Activated T-cell treated with anti-CD3 and anti-CD28 coated beads, Interleukin-2, amount 50 U/mL, for 4 hours (primary cell): ENCODE measurements at regions not wholly inside any gene's neighbourhood (a gene's known extent, or its start where the extent isn't known, plus 50 kb on each side); places are given as distances from the start of the nearest gene placed in this dataset.

Source experiments
- ATAC-seq, 2 donors: fragments of 200-7000 bp; cut with Tn5 transposase; one replicate each; pipeline ENCODE4 v1.10.0; 2021
- DNase-seq: peaks from one replicate; pipeline ENCODE4 v3.0.0-alpha.2; 2020
- H3K27me3 Mint-ChIP-seq: one replicate; pipeline ENCODE4 v1.8.0; 2021; ENCODE audit warnings: low read depth, mixed read lengths
- H3K36me3 Mint-ChIP-seq: one replicate; pipeline ENCODE4 v1.8.0; 2022; ENCODE audit warnings: mixed read lengths; ENCODE audit not compliant: insufficient read depth
- H3K4me1 Mint-ChIP-seq: one replicate; pipeline ENCODE4 v1.8.0; 2021; ENCODE audit warnings: low read depth, mixed read lengths
- H3K4me3 Mint-ChIP-seq: one replicate; pipeline ENCODE4 v1.8.0; 2021; ENCODE audit warnings: mild to moderate bottlenecking, moderate library complexity, mixed read lengths
- H3K9me3 Mint-ChIP-seq: one replicate; pipeline ENCODE4 v1.8.0; 2021; ENCODE audit warnings: mixed read lengths

DNA sequence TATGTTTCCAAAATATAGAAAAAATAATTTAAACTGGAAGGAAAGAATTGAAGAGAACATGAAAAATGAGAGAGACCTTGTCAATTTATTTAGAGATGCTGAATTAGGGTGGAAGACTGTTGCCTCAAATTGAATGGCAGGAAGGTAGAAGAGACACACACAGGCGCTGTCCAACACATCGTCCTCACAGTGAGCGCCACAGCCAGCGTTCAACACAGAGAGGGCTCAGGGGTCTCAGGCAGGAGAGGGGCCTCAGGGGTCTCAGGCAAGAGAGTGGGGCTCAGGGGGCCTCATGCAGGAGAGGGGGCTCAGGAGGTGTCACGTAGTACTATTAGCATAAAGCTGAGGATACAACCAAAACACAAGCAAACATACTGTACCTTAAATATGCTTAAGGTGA, 65.7 kb downstream of the TMEM18 start:
- no peaks in the 10 kb centered on the region for H3K4me1 Mint-ChIP-seq
- H3K4me3 Mint-ChIP-seq, result no peak overlapping the region
- DNase-seq, result no peak
- no peaks in the 10 kb centered on the region for H3K36me3 Mint-ChIP-seq
- H3K27me3 Mint-ChIP-seq, result peaks cover 9% of the 10 kb centered on the region
- ATAC-seq, result no peak
- no peaks in the 10 kb centered on the region for H3K9me3 Mint-ChIP-seq

DNA sequence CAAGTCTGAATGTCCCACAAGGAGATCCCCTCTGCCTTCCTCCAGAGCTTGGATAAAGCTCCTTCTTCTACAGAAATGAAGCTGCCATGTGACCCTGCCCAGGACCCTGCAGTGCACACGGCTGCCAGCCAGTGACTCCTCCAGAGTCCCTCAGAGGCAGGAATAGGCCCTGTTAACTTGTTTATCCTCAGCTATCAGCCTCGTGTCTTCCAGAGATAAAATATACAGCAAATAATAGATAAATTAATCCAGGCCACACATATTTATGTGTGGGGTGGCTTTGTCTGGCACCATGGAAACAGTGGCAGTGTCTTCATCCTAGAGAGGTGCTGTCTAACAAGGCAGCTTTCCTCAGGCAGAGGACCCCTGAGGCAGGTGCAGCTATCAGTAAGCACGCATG, 66.7 kb downstream of the TMEM18 start:
- no peaks in the 10 kb centered on the region for H3K9me3 Mint-ChIP-seq
- DNase-seq, result no peak
- H3K4me3 Mint-ChIP-seq, result no peak overlapping the region
- no peaks in the 10 kb centered on the region for H3K4me1 Mint-ChIP-seq
- H3K27me3 Mint-ChIP-seq, result peaks cover 6% of the 10 kb centered on the region
- H3K36me3 Mint-ChIP-seq, result no peaks in the 10 kb centered on the region
- ATAC-seq, result no peak

DNA sequence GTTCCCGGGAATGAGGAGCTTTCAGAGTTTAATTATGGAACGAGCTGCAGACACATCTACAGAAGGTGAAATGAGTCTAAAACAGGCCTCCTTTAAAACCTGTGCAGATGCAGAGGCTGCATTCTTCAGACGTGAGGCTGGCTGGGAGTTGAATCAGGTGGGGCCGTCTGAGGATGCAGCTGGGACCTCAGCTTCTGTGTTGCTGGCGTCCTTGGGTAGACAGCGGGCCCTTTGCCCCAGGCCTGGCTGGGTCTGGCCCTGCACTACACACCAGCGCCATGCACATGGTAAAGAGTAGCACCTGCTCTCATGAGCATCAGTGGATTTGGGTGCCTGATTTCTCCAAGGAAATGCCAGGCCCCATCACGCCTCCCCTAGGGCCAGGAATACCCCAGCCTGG, 67.3 kb downstream of the TMEM18 start:
- no peaks in the 10 kb centered on the region for H3K4me1 Mint-ChIP-seq
- ATAC-seq (no peak), DNase-seq (no peak)
- H3K27me3 Mint-ChIP-seq, result peaks cover 6% of the 10 kb centered on the region
- H3K4me3 Mint-ChIP-seq, result no peak overlapping the region
- H3K36me3 Mint-ChIP-seq, result no peaks in the 10 kb centered on the region
- H3K9me3 Mint-ChIP-seq, result no peaks in the 10 kb centered on the region

- Mint-ChIP-seq H3K4me3 (no peak overlapping the region), H3K27me3 (peaks cover 6% of the 10 kb centered on the region), H3K9me3 (no peaks in the 10 kb centered on the region), H3K4me1 (no peaks in the 10 kb centered on the region), H3K36me3 (no peaks in the 10 kb centered on the region)
- DNase-seq (no peak), ATAC-seq (no peak)
Measured at GRCh38 chr2:609449-609848, 67.8 kb downstream of the TMEM18 start.

- ATAC-seq, result no peak
- Mint-ChIP-seq H3K36me3 (no peaks in the 10 kb centered on the region), H3K9me3 (no peaks in the 10 kb centered on the region), H3K4me1 (no peaks in the 10 kb centered on the region), H3K4me3 (no peak overlapping the region), H3K27me3 (peaks cover 3% of the 10 kb centered on the region)
- DNase-seq, result no peak
Measured at GRCh38 chr2:608711-609110, 68.5 kb downstream of the TMEM18 start.

GRCh38 chr2:608297-608696, 68.9 kb downstream of the TMEM18 start:
- no peaks in the 10 kb centered on the region for H3K36me3 Mint-ChIP-seq
- DNase-seq (no peak), ATAC-seq (no peak)
- no peaks in the 10 kb centered on the region for H3K9me3 Mint-ChIP-seq
- no peaks in the 10 kb centered on the region for H3K4me1 Mint-ChIP-seq
- no peak overlapping the region for H3K4me3 Mint-ChIP-seq
- H3K27me3 Mint-ChIP-seq, result peaks cover 3% of the 10 kb centered on the region

DNA sequence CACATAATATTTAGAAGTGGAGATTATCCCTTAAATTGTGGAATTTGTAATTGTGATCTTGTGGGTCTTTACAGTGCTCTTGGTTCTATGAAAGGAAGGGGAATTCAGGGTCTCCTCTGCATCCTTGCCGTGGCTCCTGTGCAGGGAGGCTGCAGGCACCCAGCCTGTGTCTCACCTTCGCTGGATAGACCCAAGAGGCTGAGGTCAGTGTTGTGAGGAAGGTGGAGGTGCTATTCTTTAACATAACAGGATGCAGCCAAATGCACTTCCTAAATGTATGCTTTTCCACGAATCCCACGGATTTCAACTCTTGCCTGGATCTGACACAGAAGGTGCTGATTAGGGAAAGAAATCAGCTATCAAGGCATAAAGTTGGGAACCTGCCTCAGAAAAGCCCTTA, 69.5 kb downstream of the TMEM18 start:
- Mint-ChIP-seq H3K9me3 (no peaks in the 10 kb centered on the region), H3K4me3 (no peak overlapping the region), H3K36me3 (no peaks in the 10 kb centered on the region), H3K27me3 (peaks cover 3% of the 10 kb centered on the region), H3K4me1 (no peaks in the 10 kb centered on the region)
- ATAC-seq (no peak), DNase-seq (no peak)

- no peaks in the 10 kb centered on the region for H3K4me1 Mint-ChIP-seq
- DNase-seq, result no peak
- ATAC-seq, result no peak
Measured at GRCh38 chr2:607172-607571, 70.0 kb downstream of the TMEM18 start.

DNA sequence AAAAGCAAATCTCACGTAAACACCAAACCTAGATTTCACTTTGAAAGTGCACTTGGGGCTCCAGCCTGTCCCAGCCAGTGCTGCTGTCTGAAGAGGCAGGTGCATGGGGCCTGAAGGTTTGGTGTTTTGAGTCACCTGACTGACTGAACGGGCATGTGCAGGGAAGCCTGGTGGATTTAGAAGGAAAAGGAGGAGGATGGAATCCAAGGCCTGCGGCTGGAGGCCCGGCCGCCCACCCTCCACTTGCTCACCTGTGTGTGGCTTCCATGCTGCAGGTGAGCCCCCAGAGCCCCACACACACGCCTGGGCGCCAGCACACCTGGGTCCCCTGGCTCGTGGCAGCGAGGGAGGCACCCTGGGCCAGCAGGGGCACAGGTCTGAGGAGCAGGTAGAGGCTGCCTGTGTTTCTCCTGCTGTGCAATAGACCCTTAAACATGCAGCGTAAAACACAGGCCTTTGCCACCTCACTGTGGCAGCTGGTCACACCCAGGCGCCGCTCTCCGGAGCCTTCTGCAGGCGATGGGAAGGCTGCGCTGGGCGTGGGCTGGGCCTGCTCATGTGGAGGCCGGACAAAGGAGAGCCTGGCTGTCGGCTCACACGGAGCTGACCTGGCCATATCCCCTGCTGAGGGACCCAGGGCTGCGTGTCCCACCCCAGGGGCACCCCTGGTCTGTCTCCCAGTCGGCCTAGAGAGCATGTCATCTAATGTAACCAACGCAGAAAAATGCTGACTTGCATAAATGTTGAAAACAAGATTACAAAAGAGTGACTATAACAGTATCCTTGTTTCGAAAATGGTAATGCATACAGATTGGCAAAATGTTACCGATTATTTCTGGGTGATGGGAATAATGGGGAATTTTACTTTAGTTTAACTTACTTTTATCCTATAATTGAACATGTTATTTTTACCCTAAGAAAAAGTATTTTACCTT, 71.3 kb downstream of the TMEM18 start:
- H3K9me3 Mint-ChIP-seq, result no peaks in the 10 kb centered on the region
- peaks cover 3% of the 10 kb centered on the region for H3K27me3 Mint-ChIP-seq
- DNase-seq (no peak), ATAC-seq (no peak)
- no peak overlapping the region for H3K4me3 Mint-ChIP-seq
- no peaks in the 10 kb centered on the region for H3K36me3 Mint-ChIP-seq
- no peaks in the 10 kb centered on the region for H3K4me1 Mint-ChIP-seq

More at GRCh38 chr2:607172-607571, 70.0 kb downstream of the TMEM18 start:
- H3K27me3 Mint-ChIP-seq, result peaks cover 3% of the 10 kb centered on the region
- H3K36me3 Mint-ChIP-seq, result no peaks in the 10 kb centered on the region
- no peaks in the 10 kb centered on the region for H3K9me3 Mint-ChIP-seq
- H3K4me3 Mint-ChIP-seq, result no peak overlapping the region

DNA sequence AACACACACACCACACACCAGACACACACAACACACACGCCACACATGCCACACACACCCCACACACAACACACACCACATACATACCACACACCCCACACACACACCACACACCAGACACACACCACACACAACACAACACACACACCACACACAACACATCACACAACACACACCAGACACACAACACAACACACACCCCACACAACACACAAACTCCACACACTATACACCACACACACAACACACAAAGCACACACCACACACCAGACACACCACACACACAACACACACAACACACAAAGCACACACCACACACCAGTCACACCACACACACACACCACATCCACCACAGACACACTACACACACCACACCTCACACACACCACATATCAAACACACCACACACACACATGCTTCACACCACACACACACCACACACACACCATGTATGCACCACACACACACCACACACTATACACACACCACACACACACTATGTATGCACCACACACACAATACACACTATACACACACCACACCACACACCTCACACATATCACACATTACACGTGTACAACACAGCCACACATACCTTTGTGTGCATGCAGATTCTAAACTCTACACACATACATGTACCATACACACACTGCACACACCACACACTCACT, 72.2 kb downstream of the TMEM18 start:
- ATAC-seq (no peak), DNase-seq (no peak)
- Mint-ChIP-seq H3K27me3 (peaks cover 3% of the 10 kb centered on the region), H3K9me3 (no peaks in the 10 kb centered on the region), H3K36me3 (no peaks in the 10 kb centered on the region), H3K4me3 (no peak overlapping the region), H3K4me1 (no peaks in the 10 kb centered on the region)

DNA sequence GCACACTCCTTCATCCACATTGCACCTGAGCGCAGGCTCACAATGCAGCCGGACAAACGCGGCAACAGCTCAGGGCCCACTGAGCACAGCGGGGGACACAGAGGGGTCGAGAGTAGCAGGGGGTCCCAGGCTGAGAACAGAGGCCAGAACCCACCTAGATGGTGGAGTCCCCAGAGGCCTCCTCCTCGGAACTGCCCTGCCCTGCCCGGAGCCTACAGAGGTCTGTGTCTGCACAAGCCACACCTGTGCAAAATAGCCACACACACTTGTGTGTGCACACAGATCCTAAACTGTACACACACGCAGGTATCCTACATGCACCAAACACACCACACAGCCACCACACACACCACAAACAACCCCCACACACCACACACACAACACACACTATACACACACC, 72.8 kb downstream of the TMEM18 start:
- Mint-ChIP-seq H3K4me3 (no peak overlapping the region), H3K4me1 (no peaks in the 10 kb centered on the region)
- DNase-seq, result no peak

DNA sequence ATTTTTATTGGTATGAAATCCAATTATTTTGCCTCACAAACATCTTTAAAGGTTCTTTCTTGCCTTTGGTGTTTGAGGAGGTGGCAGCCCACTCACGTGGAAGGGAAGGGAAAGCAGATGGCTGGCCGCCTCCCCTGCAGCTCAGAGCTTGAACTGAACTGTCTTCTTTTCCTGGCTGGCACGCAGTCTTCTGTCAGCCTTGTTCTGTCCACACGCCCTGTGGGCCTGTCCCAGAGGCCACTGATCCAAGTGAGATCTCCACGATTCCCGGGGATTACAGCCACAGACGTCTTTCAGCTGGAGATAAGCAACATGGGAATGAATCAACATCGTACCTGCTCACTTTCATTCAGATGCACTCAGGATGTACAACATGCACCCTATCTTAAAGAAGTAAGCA, 73.3 kb downstream of the TMEM18 start:
- Mint-ChIP-seq H3K4me1 (no peaks in the 10 kb centered on the region), H3K9me3 (no peaks in the 10 kb centered on the region), H3K36me3 (no peaks in the 10 kb centered on the region), H3K27me3 (peaks cover 3% of the 10 kb centered on the region), H3K4me3 (no peak overlapping the region)
- DNase-seq (no peak), ATAC-seq (no peak)

More for the DNA sequence above, 72.8 kb downstream of the TMEM18 start:
- no peak for ATAC-seq
- H3K9me3 Mint-ChIP-seq, result no peaks in the 10 kb centered on the region
- peaks cover 3% of the 10 kb centered on the region for H3K27me3 Mint-ChIP-seq
- no peaks in the 10 kb centered on the region for H3K36me3 Mint-ChIP-seq

DNA sequence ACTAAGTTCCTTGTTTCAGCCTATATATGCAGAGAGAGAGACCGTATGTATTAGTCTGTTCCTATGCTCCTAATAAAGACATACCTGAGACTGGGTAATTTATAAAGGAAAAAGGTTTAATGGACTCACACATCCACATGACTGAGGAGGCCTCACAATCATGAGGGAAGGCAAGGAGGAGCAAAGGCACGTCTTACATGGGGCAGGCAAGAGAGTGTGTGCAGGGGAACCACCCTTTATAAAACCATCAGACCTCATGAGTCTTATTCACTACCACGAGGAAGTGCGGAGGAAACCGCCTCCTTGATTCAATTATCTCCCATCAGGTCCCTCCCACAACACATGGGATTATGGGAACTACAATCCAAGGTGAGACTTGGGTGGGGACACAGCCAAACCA, 73.8 kb downstream of the TMEM18 start:
- H3K36me3 Mint-ChIP-seq, result no peaks in the 10 kb centered on the region
- no peak for DNase-seq

GRCh38 chr2:602571-603359, 74.4 kb downstream of the TMEM18 start:
- Mint-ChIP-seq H3K9me3 (no peaks in the 10 kb centered on the region), H3K27me3 (peaks cover 3% of the 10 kb centered on the region), H3K4me3 (no peak overlapping the region), H3K36me3 (no peaks in the 10 kb centered on the region), H3K4me1 (no peaks in the 10 kb centered on the region)
- ATAC-seq (no peak), DNase-seq (no peak)

More for the DNA sequence above, 73.8 kb downstream of the TMEM18 start:
- H3K27me3 Mint-ChIP-seq, result peaks cover 3% of the 10 kb centered on the region
- no peaks in the 10 kb centered on the region for H3K9me3 Mint-ChIP-seq
- ATAC-seq, result no peak
- no peaks in the 10 kb centered on the region for H3K4me1 Mint-ChIP-seq
- no peak overlapping the region for H3K4me3 Mint-ChIP-seq
